ENCODE measurements at regions not wholly inside any gene's neighbourhood (a gene's known extent, or its start where the extent isn't known, plus 50 kb on each side); places are given as distances from the start of the nearest gene placed in this dataset.

GRCh38 chr6:30829033-30829432 lies 55.3 kb upstream of the DDR1 start:
- no peaks in the 10 kb centered on the region for H3K27me3 ChIP-seq (ENCODE audit: insufficient read depth, low read length, poor library complexity, severe bottlenecking)
- H3K4me2 ChIP-seq (ENCODE audit: low read depth, low read length, poor library complexity, severe bottlenecking): no peak overlapping the region
- H3K4me3 ChIP-seq (ENCODE audit: low read length, poor library complexity, severe bottlenecking): no peak overlapping the region
- H4K20me1 ChIP-seq (ENCODE audit: insufficient read depth, low read length, poor library complexity, severe bottlenecking): no peaks in the 10 kb centered on the region
- no peaks in the 10 kb centered on the region for H3K36me3 ChIP-seq (ENCODE audit: insufficient read depth, low read length)
- no peak for TF ChIP-seq EZH2phosphoT487 (IDR thresholded peaks at IDR 0.05; ENCODE audit: borderline replicate concordance)
- H3F3A ChIP-seq (ENCODE audit: low read depth): no peaks in the 10 kb centered on the region
- peaks cover 15% of the 10 kb centered on the region for H3K4me1 ChIP-seq (ENCODE audit: insufficient read depth, low read length, poor library complexity, severe bottlenecking)
- no peak overlapping the region for H3K9ac ChIP-seq (ENCODE audit: low read depth, low read length, poor library complexity, severe bottlenecking)
- no peaks in the 10 kb centered on the region for H3K9me2 ChIP-seq (replicated peaks; ENCODE audit: low read depth, low read length)
- no peaks in the 10 kb centered on the region for H3K79me2 ChIP-seq (ENCODE audit: insufficient read depth, low read length)
- 0 out of 2 replicates have a peak overlapping the region, but pooled peaks have one; percentile 3 for H2AFZ ChIP-seq (ENCODE audit: low read length)
- no peaks in the 10 kb centered on the region for H3K9me3 ChIP-seq (ENCODE audit: insufficient read depth, low read depth, low read length)

GRCh38 chr6:30828027-30828962 lies 56.0 kb upstream of the DDR1 start:
- Histone ChIP-seq H3K79me2 (ENCODE audit: insufficient read depth, low read length) (no peaks in the 10 kb centered on the region), H3K9me2 (replicated peaks; ENCODE audit: low read depth, low read length) (no peaks in the 10 kb centered on the region), H3K4me1 (ENCODE audit: insufficient read depth, low read length, poor library complexity, severe bottlenecking) (peaks cover 15% of the 10 kb centered on the region), H3F3A (ENCODE audit: low read depth) (no peaks in the 10 kb centered on the region), H3K9me3 (ENCODE audit: insufficient read depth, low read depth, low read length) (no peaks in the 10 kb centered on the region), H2AFZ (ENCODE audit: low read length) (peak overlapping the region; percentile 61), H3K4me3 (ENCODE audit: low read length, poor library complexity, severe bottlenecking) (no peak overlapping the region), H3K27me3 (ENCODE audit: insufficient read depth, low read length, poor library complexity, severe bottlenecking) (no peaks in the 10 kb centered on the region), H3K9ac (ENCODE audit: low read depth, low read length, poor library complexity, severe bottlenecking) (no peak overlapping the region), H3K4me2 (ENCODE audit: low read depth, low read length, poor library complexity, severe bottlenecking) (no peak overlapping the region), H3K36me3 (ENCODE audit: insufficient read depth, low read length) (no peaks in the 10 kb centered on the region), H4K20me1 (ENCODE audit: insufficient read depth, low read length, poor library complexity, severe bottlenecking) (no peaks in the 10 kb centered on the region)
- TF ChIP-seq CTCF (conservative IDR thresholded peaks at IDR 0.05; ENCODE audit: low read length) (peak; percentile 95), EZH2phosphoT487 (IDR thresholded peaks at IDR 0.05; ENCODE audit: borderline replicate concordance) (no peak)

GRCh38 chr6:30826961-30827342 lies 57.4 kb upstream of the DDR1 start:
- Histone ChIP-seq H3K4me1 (ENCODE audit: insufficient read depth, low read length, poor library complexity, severe bottlenecking) (peaks cover 15% of the 10 kb centered on the region), H3K79me2 (ENCODE audit: insufficient read depth, low read length) (no peaks in the 10 kb centered on the region), H3K4me3 (ENCODE audit: low read length, poor library complexity, severe bottlenecking) (no peak overlapping the region), H2AFZ (ENCODE audit: low read length) (no peak overlapping the region), H3K27me3 (ENCODE audit: insufficient read depth, low read length, poor library complexity, severe bottlenecking) (no peaks in the 10 kb centered on the region), H3F3A (ENCODE audit: low read depth) (no peaks in the 10 kb centered on the region), H3K36me3 (ENCODE audit: insufficient read depth, low read length) (no peaks in the 10 kb centered on the region), H4K20me1 (ENCODE audit: insufficient read depth, low read length, poor library complexity, severe bottlenecking) (no peaks in the 10 kb centered on the region), H3K9me3 (ENCODE audit: insufficient read depth, low read depth, low read length) (no peaks in the 10 kb centered on the region), H3K4me2 (ENCODE audit: low read depth, low read length, poor library complexity, severe bottlenecking) (no peak overlapping the region), H3K9me2 (replicated peaks; ENCODE audit: low read depth, low read length) (no peaks in the 10 kb centered on the region), H3K9ac (ENCODE audit: low read depth, low read length, poor library complexity, severe bottlenecking) (no peak overlapping the region)
- TF ChIP-seq CTCF (conservative IDR thresholded peaks at IDR 0.05; ENCODE audit: low read length) (no peak), EZH2phosphoT487 (IDR thresholded peaks at IDR 0.05; ENCODE audit: borderline replicate concordance) (no peak)
